ENCODE measurements at regions not wholly inside any gene's neighbourhood (a gene's known extent, or its start where the extent isn't known, plus 50 kb on each side); places are given as distances from the start of the nearest gene placed in this dataset.

DNA sequence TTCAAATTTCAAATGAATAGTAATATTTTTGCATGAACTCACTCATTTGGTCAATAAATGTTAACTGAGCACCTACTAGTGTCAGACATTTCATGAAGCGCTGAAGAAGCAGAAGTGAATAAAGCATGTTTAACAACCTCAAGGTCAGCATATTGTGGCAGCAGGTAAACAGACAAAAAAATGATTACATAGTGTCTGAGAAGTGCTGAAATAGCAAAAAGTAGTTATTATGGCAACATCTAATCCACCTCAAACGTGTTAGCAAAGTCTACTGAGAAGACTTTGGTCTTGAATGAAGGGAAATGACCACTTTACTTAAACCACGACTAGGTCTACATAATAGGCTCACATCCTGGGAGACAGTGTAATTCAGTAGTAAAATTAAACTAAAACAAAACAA is 452.2 kb upstream of the LRATD1 start:
- TF ChIP-seq POLR2A (IDR thresholded peaks at IDR 0.05; ENCODE audit: control extremely low read depth in 1 of 2, low read depth in 2 of 2, low read length in 2 of 2) (no peak), EZH2 (IDR thresholded peaks at IDR 0.05; ENCODE audit: low read depth, low read length, severe bottlenecking) (no peak), RXRA (IDR thresholded peaks at IDR 0.05; ENCODE audit: insufficient read depth, low read depth, low read length) (no peak), YY1 (IDR thresholded peaks at IDR 0.05; ENCODE audit: low read depth, low read length) (no peak)
- TF ChIP-seq, protein P1, sequence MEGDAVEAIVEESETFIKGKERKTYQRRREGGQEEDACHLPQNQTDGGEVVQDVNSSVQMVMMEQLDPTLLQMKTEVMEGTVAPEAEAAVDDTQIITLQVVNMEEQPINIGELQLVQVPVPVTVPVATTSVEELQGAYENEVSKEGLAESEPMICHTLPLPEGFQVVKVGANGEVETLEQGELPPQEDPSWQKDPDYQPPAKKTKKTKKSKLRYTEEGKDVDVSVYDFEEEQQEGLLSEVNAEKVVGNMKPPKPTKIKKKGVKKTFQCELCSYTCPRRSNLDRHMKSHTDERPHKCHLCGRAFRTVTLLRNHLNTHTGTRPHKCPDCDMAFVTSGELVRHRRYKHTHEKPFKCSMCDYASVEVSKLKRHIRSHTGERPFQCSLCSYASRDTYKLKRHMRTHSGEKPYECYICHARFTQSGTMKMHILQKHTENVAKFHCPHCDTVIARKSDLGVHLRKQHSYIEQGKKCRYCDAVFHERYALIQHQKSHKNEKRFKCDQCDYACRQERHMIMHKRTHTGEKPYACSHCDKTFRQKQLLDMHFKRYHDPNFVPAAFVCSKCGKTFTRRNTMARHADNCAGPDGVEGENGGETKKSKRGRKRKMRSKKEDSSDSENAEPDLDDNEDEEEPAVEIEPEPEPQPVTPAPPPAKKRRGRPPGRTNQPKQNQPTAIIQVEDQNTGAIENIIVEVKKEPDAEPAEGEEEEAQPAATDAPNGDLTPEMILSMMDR (IDR thresholded peaks at IDR 0.05; ENCODE audit: control extremely low read depth in 1 of 3, insufficient read depth in 1 of 3, low read depth in 1 of 3, low read length in 3 of 3): no peak

Measured in H1 (cell line).